HL-60 (cell line): ENCODE measurements at regions not wholly inside any gene's neighbourhood (a gene's known extent, or its start where the extent isn't known, plus 50 kb on each side); places are given as distances from the start of the nearest gene placed in this dataset.

Source experiments
- CTCF ChIP-seq: IDR thresholded peaks from one replicate; pipeline ENCODE4 v1.5.1; 2011; ENCODE audit warnings: low read length, control low read depth, inconsistent platforms; ENCODE audit not compliant: insufficient read depth
- POLR2AphosphoS5 ChIP-seq: IDR thresholded peaks from 2 replicates; pipeline ENCODE4 v1.6.1; 2012; ENCODE audit warnings: low read depth

DNA sequence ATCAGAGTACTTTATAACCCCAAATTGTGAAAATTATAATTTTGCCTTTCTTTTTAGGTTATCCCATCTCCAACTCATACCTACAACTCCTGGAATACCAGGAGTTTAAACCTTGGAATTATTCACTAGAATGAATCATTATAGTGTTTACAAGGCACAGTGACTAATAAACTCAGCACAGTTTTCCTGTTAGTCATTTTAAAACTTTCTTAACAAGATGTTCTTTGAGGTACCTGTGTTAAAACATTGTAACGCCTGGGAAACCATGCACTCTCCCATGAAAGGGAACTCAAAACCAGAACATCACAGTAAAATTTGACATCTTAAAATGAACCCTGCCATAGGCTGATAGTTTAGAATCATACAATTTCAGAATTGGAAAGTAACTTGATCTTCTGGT, 132.4 kb upstream of the OSTN start:
- TF ChIP-seq CTCF, result no peak
- no peak for TF ChIP-seq POLR2AphosphoS5
